DMS53 treated with DMSO at 0.1 percent for 48 hours (cell line): ENCODE measurements at regions not wholly inside any gene's neighbourhood (a gene's known extent, or its start where the extent isn't known, plus 50 kb on each side); places are given as distances from the start of the nearest gene placed in this dataset.
"Not testable (repeated sequence)": the region's sequence is repeated elsewhere in the genome, so short reads cannot be mapped to it uniquely, and the experiment has no call there.

Experiments used
- DNase-seq: peaks from one replicate; lab custom pipeline; 2025; ENCODE audit not compliant: unreplicated experiment; lab: John Stamatoyannopoulos, UW

GRCh38 chr2:126038861-126039260 lies 617.1 kb upstream of the GYPC start:
- DNase-seq, result no peak

- DNase-seq, result no peak
Measured at GRCh38 chr2:126041391-126042047, 614.4 kb upstream of the GYPC start.

DNA sequence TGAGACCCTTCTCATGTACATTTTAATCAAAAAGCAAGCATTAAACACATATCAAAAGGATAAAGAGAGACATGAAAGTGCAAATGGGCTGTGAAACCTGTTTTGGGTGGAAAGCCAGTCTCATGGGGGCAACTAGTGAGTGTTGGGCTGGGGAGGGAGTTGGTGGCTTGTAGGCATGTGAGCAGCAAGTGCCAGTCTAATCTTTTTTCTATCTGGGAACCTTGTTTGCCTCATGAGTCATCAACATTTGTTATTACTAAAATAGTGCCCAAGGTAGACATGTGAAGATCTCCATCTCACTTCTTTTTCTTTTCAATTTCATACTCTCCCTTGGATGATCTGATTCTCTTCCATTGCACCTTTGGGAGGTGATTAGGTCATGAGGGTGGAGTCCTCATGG lies 613.9 kb upstream of the GYPC start:
- DNase-seq, result no peak

DNA sequence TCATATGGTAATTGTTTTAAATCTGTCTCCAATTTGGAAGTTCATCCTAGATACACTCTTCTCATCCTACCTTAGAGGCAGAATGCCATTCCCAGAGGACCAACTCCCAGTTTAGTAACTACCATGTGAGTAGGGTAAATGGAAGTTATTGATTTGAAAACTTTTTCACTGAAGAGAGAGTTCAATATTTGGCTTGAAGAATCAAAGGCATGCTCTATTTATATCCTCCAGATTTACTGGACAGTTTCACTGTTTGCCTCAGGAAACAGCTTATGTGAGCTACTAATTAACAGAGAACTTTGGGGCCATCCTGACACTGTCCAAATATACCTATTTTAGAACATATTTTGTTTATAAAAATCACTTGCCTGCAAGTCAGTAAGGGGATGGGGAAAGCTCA lies 607.2 kb upstream of the GYPC start:
- DNase-seq, result no peak

DNA sequence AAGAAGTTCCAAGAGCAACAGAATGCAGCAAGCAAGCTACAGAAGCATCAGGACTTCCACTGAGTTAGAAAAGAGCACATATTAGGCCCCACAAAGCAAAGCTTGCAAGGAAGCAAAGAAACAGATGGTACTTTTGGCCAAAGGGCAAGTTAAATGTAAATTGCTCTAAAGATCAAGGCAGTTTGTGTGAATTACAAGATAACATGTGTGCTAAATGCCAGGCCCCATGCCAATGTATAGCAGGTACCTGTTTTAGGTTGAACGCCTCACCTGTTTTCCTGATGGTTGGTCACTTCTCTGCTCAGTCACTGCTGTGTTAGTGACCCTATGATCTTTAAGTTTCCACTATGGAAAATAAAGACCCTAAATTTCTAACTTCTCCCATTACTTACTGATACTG lies 606.5 kb upstream of the GYPC start:
- DNase-seq, result no peak

DNA sequence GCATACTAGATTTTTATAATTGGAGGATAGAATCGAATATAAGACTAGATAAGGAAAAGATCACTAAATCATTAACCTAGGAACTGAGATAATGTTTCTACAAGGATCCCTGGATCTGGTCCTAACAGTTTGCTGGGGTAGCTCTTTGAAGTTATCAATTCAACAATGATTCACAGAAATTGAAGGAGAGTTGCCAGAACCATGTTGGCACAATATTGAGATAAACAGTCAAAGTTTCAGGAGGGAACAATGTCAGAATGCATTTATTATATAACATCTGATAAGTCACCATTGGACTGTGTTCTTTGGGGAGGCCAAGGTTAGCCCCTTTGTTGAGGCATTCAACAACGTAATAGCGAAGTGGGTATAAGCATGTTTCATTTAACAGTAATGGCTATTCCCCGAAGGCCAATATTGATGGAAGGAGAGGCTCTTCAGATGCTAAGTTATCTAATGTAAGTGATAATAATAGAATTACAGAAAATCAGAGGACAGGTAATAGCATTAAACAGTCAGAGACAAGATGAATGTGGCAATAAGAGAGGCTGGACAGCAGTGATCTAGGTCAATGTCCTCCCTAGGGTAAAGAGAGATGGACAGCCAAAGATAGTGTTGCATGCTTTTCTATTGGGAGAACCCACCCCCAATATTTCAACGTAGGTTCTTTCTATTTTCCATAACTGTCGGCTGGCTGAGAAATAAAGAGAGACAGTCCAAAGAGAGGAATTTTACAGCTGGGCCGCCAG lies 604.8 kb upstream of the GYPC start:
- DNase-seq, result no peak

DNA sequence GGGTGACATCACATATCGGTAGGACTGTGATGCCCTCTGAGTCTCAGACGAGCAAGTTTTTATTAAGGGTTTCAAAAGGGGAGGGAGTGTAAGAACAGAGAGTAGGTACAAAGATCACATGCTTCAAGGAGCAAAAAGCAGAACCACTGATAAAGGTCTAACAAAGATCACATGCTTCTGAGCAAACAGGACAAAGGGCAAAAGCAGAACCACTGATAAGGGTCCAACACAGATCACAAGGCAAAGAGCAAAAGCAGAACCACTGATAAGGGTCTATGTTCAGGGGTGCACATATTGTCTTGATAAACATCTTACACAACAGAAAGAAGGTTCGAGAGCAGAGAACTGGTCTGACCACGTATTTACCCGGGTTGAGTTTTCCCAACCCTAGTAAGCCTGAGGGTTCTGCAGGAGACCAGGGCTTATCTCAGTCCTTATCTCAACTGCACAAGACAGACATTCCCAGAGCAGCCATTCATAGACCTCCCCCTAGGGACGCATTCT lies 604.2 kb upstream of the GYPC start:
- DNase-seq, result not testable (repeated sequence)

- no peak for DNase-seq
Measured at GRCh38 chr2:126059379-126059778, 596.6 kb upstream of the GYPC start.

GRCh38 chr2:126085011-126085795 lies 570.8 kb upstream of the GYPC start:
- DNase-seq, result no peak

DNA sequence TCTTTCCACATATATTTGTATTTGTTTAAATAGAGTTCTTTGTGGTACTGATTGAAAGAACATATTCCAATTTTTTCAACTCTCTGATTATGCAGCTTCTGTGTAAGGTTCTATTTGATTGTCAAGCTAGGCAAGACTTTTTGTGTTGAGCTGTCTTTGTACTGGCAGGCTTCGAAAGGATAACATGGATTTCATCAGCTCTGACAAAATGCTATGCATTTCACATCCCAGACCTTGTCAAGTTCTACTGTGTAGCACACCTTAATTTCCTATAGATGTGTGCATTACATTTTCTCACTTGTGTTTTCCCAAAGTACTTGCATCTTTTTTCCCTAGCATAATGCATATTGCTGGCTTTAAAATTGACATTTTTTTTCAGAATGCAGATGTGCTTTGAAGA lies 555.0 kb upstream of the GYPC start:
- no peak for DNase-seq

- DNase-seq, result no peak
Measured at GRCh38 chr2:126106006-126106405, 550.0 kb upstream of the GYPC start.

DNA sequence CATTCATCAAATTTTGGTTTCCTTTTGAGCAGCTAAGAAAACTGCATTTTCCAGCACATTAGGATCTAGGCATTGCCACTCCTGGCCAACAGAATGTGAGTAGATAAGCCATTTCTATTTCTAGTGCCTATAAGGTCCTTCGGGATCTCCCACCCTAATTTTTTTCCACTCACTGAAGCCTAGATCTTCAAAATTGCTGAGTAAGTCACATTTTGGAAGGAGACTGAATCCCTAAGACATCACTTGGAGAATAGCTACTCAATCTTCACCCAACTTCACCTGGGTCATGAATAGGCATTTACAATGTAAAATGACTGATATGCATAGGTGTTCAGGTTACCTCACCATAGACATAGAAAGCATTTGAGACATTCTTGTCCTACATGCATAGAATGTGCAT lies 548.1 kb upstream of the GYPC start:
- DNase-seq, result no peak

DNA sequence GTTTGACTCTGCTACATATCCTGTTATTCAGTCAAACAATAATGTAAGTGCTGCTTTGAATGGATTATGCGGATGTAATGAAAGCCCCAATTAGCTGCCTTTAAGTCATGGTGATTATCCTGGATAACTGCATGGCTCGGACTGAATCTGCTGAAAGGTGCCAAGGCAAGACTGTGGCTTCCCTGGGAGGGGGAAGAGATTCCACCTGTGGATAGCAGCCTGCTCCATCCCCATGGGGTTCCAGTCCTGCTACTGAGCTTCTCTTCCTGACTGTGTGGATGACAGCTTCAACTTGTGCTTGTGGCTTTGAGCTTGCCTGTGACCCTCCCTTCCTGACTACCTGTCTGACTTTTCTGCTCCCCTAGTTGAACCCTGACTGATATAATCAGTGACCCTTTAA lies 540.0 kb upstream of the GYPC start:
- DNase-seq, result no peak

DNA sequence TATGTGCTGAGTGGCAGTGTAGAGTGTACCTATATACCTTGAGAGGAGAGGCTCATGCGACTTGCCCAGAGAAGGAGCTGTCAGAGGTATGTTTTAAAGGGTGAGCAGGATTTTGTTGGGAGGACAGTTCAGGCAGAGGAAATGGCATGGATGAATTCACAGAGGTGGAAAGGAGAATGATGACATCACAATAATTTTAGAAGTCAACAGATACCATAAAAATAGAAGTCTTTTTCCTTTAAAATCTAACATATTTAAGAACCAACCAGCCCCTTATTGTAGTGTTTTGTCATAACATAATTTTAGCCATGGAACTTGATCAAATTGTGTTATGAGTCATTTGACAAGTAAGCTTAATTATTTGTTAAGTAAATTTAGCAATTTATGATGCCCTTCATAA lies 538.1 kb upstream of the GYPC start:
- no peak for DNase-seq

- DNase-seq, result no peak
Measured at GRCh38 chr2:126145752-126146151, 510.2 kb upstream of the GYPC start.

GRCh38 chr2:126154256-126154785 lies 501.6 kb upstream of the GYPC start:
- DNase-seq, result no peak

GRCh38 chr2:126160950-126161349 lies 495.0 kb upstream of the GYPC start:
- not testable (repeated sequence) for DNase-seq

GRCh38 chr2:126172631-126173184 lies 483.2 kb upstream of the GYPC start:
- DNase-seq, result no peak

DNA sequence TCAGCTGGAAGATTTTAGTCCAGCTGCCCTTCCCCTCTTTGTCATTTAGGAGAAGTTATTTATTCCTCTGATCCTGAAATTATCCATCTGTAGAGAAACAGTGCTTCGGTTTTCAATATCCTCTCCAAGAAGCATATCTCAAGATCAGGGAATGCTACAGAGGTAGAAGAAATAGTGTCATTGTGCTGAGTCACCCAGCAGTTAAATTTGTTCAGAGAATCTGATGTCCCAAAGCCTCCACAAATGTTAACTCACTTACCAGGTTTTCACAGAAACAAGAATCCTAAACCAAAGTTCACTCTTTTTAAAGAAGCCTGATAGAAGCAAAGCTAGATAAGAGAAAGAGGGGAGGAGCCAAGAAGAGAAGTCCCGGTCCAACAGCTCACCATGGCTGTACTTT lies 480.7 kb upstream of the GYPC start:
- DNase-seq, result no peak

DNA sequence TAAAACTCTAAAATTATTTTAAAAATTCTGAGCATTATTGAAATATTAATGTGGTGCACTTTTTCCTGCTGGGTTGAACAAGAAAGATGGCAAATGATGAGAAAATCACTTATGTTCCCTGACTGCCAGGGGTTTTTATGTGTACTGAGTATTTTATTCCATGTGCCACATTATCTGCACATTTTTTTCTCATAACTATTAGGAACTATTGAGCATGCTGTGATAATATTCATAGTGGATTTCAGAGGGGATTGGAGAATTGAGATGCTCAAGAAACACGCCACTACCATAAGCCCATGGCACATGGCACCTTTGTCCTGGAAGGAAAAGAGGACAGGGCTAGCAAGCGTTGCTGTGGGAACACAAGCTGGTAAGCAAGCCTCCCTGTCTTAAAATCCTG lies 478.5 kb upstream of the GYPC start:
- no peak for DNase-seq

DNA sequence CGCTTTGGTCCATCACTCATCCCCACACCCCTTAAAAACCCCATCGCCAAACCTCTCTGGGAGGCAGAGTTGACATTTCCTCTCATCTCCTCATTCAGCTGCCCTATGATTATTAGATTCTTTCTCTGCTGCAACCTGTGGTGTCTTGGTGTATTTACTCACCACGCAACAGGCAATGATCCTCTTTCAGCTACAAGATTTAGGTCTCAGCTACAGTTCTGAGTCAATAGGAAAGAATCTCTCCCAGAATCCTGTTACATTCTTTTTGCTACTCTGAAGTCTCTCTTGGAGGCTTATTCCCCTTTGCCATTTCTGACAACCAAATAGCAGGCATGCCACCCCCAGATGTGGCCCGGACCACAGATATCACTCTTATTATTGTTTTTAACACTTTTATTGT lies 468.3 kb upstream of the GYPC start:
- DNase-seq, result no peak
